Endothelial cell of umbilical vein (primary cell): ENCODE measurements at regions not wholly inside any gene's neighbourhood (a gene's known extent, or its start where the extent isn't known, plus 50 kb on each side); places are given as distances from the start of the nearest gene placed in this dataset.

Experiments
- BruUV-seq: library from RNA; stranded (reverse); fragments of 400-500 nt; replicated peaks from 2 replicates; lab custom pipeline; 2021; lab: Mats Ljungman, UMichigan
- CTCF ChIA-PET: fragments of 300-600, 350-600 bp; sonication (Branson Sonifier 250); formaldehyde crosslinking; loops from one replicate; lab custom pipeline; 2021; ENCODE audit warnings: antibody characterized with exemption, inconsistent platforms; lab: Charles Lee
- POLR2A ChIA-PET: fragments of 300-600, 350-600 bp; sonication (Branson Sonifier 250); formaldehyde crosslinking; loops from one replicate; lab custom pipeline; 2021; ENCODE audit warnings: antibody characterized with exemption, inconsistent platforms; lab: Charles Lee
- DNase-seq: peaks from one replicate; pipeline ENCODE4 v3.0.0-alpha.2; 2011; ENCODE audit warnings: low read depth, low spot score
- FAIRE-seq: peaks from 2 replicates; lab custom pipeline; 2011; peaks lifted over from hg19 to GRCh38; lab: Jason Lieb, UNC
- H2AFZ ChIP-seq: 2 replicates; pipeline ENCODE4 v1.6.0; 2012; ENCODE audit warnings: low read depth, low read length, control low read depth, inconsistent platforms
- H3K27ac ChIP-seq: 2 replicates; pipeline ENCODE4 v1.5.1; 2011; ENCODE audit warnings: low read depth, mild to moderate bottlenecking, control low read depth, low read length, moderate library complexity; ENCODE audit not compliant: insufficient read depth
- H3K27me3 ChIP-seq, 2 experiments: 2 replicates each; pipeline versions ENCODE4 v1.6.0 to v1.6.1; 2011; ENCODE audit warnings: low read length in 2 of 2, mixed read lengths in 1 of 2; ENCODE audit not compliant: control insufficient read depth in 2 of 2, insufficient read depth in 2 of 2
- H3K36me3 ChIP-seq, 2 experiments: 2 replicates in 1 of 2; 3 replicates in 1 of 2; pipeline ENCODE4 v1.5.1; 2011; ENCODE audit warnings: low read length in 2 of 2, mild to moderate bottlenecking in 1 of 2, moderate library complexity in 1 of 2; ENCODE audit not compliant: control insufficient read depth in 2 of 2, insufficient read depth in 2 of 2; ENCODE audit errors: extremely low read depth in 1 of 2
- H3K4me1 ChIP-seq: 3 replicates; pipeline ENCODE4 v1.5.1; 2011; ENCODE audit warnings: mild to moderate bottlenecking, low read length; ENCODE audit not compliant: control insufficient read depth, insufficient read depth; ENCODE audit errors: extremely low read depth
- H3K4me2 ChIP-seq: 2 replicates; pipeline ENCODE4 v1.6.1; 2011; ENCODE audit warnings: low read length, control low read depth, mixed read lengths; ENCODE audit not compliant: insufficient read depth
- H3K4me3 ChIP-seq, 3 experiments: fragments of 200-600 bp in 1 of 3; sonication (generic), shearing (Covaris generic) in 1 of 3; replicated peaks in 1 of 3; 2 replicates each; pipeline ENCODE4 v1.5.1; 2011 to 2016; ENCODE audit warnings: control low read depth in 3 of 3, low read length in 3 of 3, mild to moderate bottlenecking in 2 of 3, inconsistent platforms in 1 of 3, low read depth in 1 of 3, moderate library complexity in 1 of 3; ENCODE audit not compliant: insufficient read depth in 1 of 3
- H3K79me2 ChIP-seq: 2 replicates; pipeline ENCODE4 v1.6.0; 2012; ENCODE audit warnings: low read length, inconsistent platforms; ENCODE audit not compliant: control insufficient read depth, insufficient read depth
- H3K9ac ChIP-seq: replicated peaks from 2 replicates; pipeline ENCODE3; 2011; ENCODE audit warnings: low read length, control low read depth; ENCODE audit not compliant: insufficient read depth; ENCODE audit errors: extremely low read depth
- H3K9me1 ChIP-seq: replicated peaks from 3 replicates; pipeline ENCODE4 v1.6.0; 2011; ENCODE audit warnings: mild to moderate bottlenecking, low read length; ENCODE audit not compliant: control insufficient read depth, insufficient read depth; ENCODE audit errors: extremely low read depth
- H3K9me3 ChIP-seq: replicated peaks from 2 replicates; pipeline ENCODE4 v1.5.1; 2012; ENCODE audit warnings: low read length, inconsistent platforms; ENCODE audit not compliant: control insufficient read depth, insufficient read depth
- H4K20me1 ChIP-seq: replicated peaks from 2 replicates; pipeline ENCODE3; 2011; ENCODE audit warnings: mild to moderate bottlenecking, low read length; ENCODE audit not compliant: control insufficient read depth, insufficient read depth; ENCODE audit errors: extremely low read depth
- CTCF ChIP-seq, 2 donors: IDR thresholded peaks; 1 replicate in 1 of 2; 2 replicates in 1 of 2; pipeline ENCODE4 v1.5.1; 2011; ENCODE audit warnings: low read length in 2 of 2, mild to moderate bottlenecking in 2 of 2, moderate library complexity in 2 of 2, control low read depth in 1 of 2, inconsistent platforms in 1 of 2, low read depth in 1 of 2; ENCODE audit not compliant: insufficient read depth in 1 of 2; ENCODE audit errors: extremely low read depth in 1 of 2
- EZH2 ChIP-seq: IDR thresholded peaks from 2 replicates; pipeline ENCODE4 v1.6.1; 2012; ENCODE audit warnings: borderline replicate concordance, low read depth, mild to moderate bottlenecking, moderate library complexity, low read length, inconsistent platforms; ENCODE audit not compliant: severe bottlenecking
- FOS ChIP-seq: IDR thresholded peaks from 2 replicates; pipeline ENCODE4 v1.6.1; 2011; ENCODE audit warnings: mild to moderate bottlenecking, low read length, moderate library complexity, borderline replicate concordance; ENCODE audit not compliant: insufficient read depth
- GATA2 ChIP-seq: IDR thresholded peaks from 2 replicates; pipeline ENCODE4 v1.7.0; 2011; ENCODE audit warnings: low read depth, mild to moderate bottlenecking, moderate library complexity, mixed read lengths, low read length; ENCODE audit not compliant: insufficient read length, insufficient read depth
- JUN ChIP-seq: IDR thresholded peaks from 2 replicates; pipeline ENCODE4 v1.6.1; 2011; ENCODE audit warnings: borderline replicate concordance, low read depth; ENCODE audit not compliant: insufficient read length, insufficient read depth
- MAX ChIP-seq: IDR thresholded peaks from 2 replicates; pipeline ENCODE4 v1.6.1; 2011; ENCODE audit not compliant: insufficient read depth, insufficient read length
- MYC ChIP-seq: IDR thresholded peaks from one replicate; pipeline ENCODE4 v1.6.1; 2011; ENCODE audit warnings: mild to moderate bottlenecking, low read depth, low read length
- POLR2A ChIP-seq: IDR thresholded peaks from 2 replicates; pipeline ENCODE4 v1.6.1; 2012; ENCODE audit warnings: low read depth, mild to moderate bottlenecking, control low read depth, low read length
- POLR2AphosphoS5 ChIP-seq: IDR thresholded peaks from 2 replicates; pipeline ENCODE4 v1.6.1; 2012; ENCODE audit warnings: low read depth, mild to moderate bottlenecking, control low read depth, low read length, moderate library complexity; ENCODE audit not compliant: insufficient read depth
- dilution Hi-C: fragments of 300-500 bp; cut with MboI; formaldehyde crosslinking; loops from one replicate; pipeline ENCODE4 v1.15.0; 2019; ENCODE audit warnings: low sequenced_read_pairs; ENCODE audit not compliant: extremely low pct_ligation_motif_present
- intact Hi-C: fragments of 100-400 bp; cut with micrococcal nuclease; formaldehyde crosslinking; loops from one replicate; pipeline ENCODE4 v1.10.0; 2022

- intact Hi-C loops, result no loop called here
- TF ChIP-seq EZH2 (no peak), CTCF (IDR thresholded peaks at IDR 0.05; ENCODE audit: extremely low read depth in 1 of 2, insufficient read depth in 1 of 2, low read depth in 1 of 2, low read length in 2 of 2) (no peak), MAX (no peak)
- Histone ChIP-seq H2AFZ (no peak overlapping the region), H3K36me3 (no peaks in the 10 kb centered on the region), H4K20me1 (no peaks in the 10 kb centered on the region), H3K4me1 (no peaks in the 10 kb centered on the region), H3K4me2 (no peak overlapping the region), H3K9ac (no peak overlapping the region), H3K9me3 (no peaks in the 10 kb centered on the region), H3K27ac (no peak overlapping the region), H3K79me2 (no peaks in the 10 kb centered on the region), H3K9me1 (no peaks in the 10 kb centered on the region), H3K4me3 (no peak overlapping the region), H3K27me3 (no peaks in the 10 kb centered on the region)
- no TSS peak for BruUV-seq
- CTCF ChIA-PET, result interaction anchor here (1.2 kb wide), 1 partner anchor 512 kb away, joined by 3 read pairs; no protein-coding TSS in a partner anchor
- dilution Hi-C loops, result no loop called here
- no peak for FAIRE-seq
- POLR2A ChIA-PET, result no interaction called here
- DNase-seq, result no peak
Observed at GRCh38 chr13:74707291-74707690, 573.1 kb upstream of the KLF12 start.

- H3K4me2 ChIP-seq, result no peak overlapping the region
- H2AFZ ChIP-seq, result no peak overlapping the region
- BruUV-seq, result no TSS peak
- no peak overlapping the region for H3K27ac ChIP-seq
- FAIRE-seq, result no peak
- H3K9me3 ChIP-seq, result no peaks in the 10 kb centered on the region
- H3K27me3 ChIP-seq, result no peaks in the 10 kb centered on the region
- H3K36me3 ChIP-seq, result no peaks in the 10 kb centered on the region
- no peak for DNase-seq
- dilution Hi-C loops, result no loop called here
- POLR2A ChIA-PET, result no interaction called here
- H3K9ac ChIP-seq, result no peak overlapping the region
- no peaks in the 10 kb centered on the region for H3K4me1 ChIP-seq
- CTCF ChIA-PET, result interaction anchor here (1.2 kb wide), 2 partner anchors 40 to 513 kb away, joined by 3 read pairs; no protein-coding TSS in a partner anchor
- no peak for TF ChIP-seq POLR2AphosphoS5
- TF ChIP-seq GATA2, result no peak
- TF ChIP-seq FOS, result no peak
- no peak for TF ChIP-seq JUN
- no peak for TF ChIP-seq POLR2A
- TF ChIP-seq MYC, result no peak
- TF ChIP-seq CTCF (IDR thresholded peaks at IDR 0.05; ENCODE audit: extremely low read depth in 1 of 2, insufficient read depth in 1 of 2, low read depth in 1 of 2, low read length in 2 of 2), result no peak
- no peak for TF ChIP-seq EZH2
- TF ChIP-seq MAX, result no peak
- no peak overlapping the region for H3K4me3 ChIP-seq
- intact Hi-C loops, result no loop called here
- H3K9me1 ChIP-seq, result no peaks in the 10 kb centered on the region
- H4K20me1 ChIP-seq, result no peaks in the 10 kb centered on the region
- H3K79me2 ChIP-seq, result no peaks in the 10 kb centered on the region
Observed at GRCh38 chr13:74706801-74707200, 572.6 kb upstream of the KLF12 start.
